ENCODE measurements at regions not wholly inside any gene's neighbourhood (a gene's known extent, or its start where the extent isn't known, plus 50 kb on each side); places are given as distances from the start of the nearest gene placed in this dataset.
A peak's percentile ranks its signal among the peaks of the same experiment; 100 is the strongest.
"Not testable (repeated sequence)": the region's sequence is repeated elsewhere in the genome, so short reads cannot be mapped to it uniquely, and the experiment has no call there.

DNA sequence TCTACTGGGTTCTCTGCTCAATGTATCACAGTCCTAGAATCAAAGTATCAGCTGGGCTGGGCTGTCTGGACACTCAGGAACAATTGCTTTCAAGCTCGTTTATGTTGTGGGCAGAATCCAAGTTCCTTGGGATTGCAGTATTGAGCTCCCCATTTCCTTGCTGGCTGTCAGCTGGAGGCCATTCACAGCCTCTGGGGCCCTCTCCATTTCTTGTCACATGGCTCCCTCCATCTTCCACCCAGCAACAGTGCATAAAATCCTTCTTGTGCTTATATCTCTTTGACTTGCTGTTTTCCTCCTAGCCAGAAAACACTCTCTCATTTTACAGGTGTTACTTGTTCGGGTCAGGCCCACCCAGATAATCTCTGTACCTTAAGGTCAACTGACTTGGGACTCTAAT, 363.5 kb downstream of the IGSF11 start:
- DNase-seq = no peak

DNA sequence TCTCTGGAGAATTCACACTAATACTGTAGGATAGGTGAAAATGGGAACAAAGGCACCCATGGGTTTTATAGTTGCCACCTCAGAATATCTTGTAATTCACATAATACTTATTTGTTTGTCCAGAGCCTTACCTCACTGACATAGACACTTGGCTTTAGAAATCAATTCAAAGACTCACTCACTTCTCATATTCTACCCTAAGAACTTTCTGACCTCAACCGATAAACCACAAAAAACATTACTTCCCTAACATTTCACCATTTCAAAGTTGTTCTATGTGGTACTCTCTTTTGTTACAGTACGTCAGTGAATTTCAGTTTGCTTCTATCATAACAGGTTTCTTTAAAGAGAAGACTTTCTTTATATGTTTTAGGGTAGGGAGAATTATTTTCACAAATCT, 359.3 kb downstream of the IGSF11 start:
- DNase-seq = no peak

DNA sequence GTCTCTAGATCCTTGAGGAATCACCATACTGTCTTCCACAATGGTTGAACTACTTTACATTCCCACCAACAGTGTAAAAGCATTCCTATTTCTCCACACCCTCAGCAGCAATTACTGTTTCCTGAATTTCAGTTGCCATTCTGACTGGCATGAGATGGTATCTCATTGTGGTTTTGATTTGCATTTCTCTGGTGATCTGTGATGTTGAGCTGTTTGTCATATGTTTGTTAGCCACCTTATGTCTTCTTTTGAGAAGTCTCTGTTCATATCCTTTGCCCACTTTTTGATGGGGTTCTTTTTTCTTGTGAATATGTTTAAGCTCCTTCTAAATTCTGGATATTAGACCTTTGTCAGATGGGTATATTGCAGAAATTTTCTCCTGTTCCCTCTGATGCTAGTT, 356.0 kb downstream of the IGSF11 start:
- not testable (repeated sequence) for DNase-seq

DNA sequence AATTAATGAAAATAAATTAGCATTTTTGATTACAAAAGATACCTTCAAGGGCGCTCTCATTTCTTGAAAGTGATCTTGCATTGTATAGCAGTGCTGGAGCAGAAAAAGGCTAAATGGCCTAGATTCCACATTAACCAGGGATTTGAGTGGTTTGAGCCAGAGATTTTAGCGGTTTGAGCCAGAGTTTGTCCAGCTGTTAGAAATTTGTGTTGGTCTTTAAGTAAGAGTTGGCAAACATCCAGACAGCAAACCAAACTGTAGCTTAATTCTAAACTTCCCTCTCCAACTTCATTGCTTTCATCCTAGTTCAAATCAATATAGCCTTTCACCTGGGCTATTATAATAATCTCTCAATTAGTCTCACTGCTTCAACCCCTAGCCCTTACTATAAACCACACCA, 351.7 kb downstream of the IGSF11 start:
- no peak for DNase-seq

DNA sequence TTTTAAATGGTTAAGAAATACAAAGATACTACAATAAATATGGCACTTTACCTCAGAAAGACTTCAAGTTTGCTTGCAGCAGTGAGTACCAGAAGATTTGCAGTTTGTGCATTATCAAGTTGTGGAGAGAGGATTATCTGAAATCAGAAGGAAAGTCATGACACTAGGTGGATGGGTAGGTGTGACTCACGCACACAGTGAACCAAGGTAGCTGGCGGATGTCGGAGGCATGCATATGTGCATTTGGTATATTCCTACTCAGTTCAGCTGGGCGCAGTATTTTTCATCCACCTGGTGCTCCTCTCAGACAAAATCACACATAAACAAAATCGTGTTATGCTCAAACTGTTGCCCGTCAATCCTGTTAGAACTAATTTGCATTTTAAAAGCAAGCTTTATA, 351.0 kb downstream of the IGSF11 start:
- no peak for DNase-seq

DNA sequence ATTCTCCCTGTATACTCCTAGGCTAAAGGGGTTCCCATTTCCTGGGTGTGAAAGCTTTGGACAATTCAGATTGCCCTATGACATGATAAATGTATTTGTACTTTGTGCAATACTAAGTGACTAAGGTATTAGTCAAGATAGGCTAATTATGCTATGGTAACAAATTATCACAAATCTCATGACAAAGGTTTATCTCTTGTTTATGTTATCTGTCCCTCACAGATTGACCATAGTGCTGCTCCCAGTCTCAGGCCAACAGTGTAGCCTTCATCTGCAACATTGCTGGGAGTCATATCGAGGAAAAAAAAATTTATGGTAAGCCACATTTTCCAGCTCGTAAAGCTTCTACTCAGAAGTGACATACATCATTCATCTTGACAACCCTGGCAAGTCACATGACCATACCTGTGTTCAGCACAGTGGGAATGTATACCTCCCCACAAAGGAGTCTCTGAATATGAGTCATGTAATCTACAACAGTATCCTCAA, 346.2 kb downstream of the IGSF11 start:
- DNase-seq = no peak

DNA sequence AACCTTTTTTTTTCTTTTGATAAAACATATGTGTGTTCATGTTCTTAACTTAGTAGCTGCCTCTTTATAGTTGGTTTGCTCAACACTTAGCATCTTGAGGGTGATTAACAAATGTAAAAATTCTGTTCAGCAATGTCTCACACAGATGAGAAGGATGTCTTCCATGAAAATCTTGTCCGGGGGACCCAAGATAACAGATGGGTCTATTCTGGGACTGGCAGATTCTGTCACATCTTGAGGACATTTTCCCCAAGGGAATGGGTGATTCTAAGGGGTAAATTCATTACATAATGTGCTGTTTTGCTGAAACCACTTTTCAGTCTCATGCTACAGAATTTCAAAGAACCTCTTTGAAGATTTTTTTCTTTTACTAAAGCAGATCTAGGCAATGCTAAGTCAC, 342.2 kb downstream of the IGSF11 start:
- no peak for DNase-seq

DNA sequence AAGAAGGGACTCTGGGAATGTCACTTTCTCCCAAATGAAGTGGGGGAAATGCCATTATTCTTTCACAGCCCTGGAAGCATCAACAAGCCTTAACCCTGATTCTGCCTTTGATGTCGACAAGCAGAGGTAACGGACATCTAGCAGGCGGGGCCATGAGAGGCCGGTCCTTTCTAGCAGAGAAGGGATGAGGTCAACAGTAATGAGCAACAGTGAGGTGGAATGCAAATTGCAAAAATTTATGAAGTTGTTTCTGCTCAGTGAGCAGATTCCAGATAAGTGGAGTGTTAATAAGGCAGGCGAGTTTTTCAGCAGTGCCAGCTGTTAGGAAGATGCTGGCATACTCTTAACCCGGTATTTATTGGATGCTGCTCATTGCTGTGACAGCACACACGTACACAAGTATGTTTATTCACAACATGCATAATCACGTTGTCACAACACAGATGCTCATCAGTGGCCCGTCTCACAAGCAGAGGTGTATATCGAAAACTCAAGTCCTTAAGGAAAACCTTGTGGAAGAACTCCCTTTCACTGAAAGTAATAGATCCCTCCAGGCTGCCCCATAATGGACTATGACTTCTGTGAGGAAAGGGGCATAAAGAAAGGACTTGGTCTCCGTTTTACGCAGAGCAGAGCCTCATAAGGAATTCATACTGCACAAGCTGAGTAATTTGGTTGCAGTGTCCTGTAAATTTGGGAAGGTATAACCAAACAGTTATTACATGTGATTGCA, 329.0 kb downstream of the IGSF11 start:
- no peak for DNase-seq

DNA sequence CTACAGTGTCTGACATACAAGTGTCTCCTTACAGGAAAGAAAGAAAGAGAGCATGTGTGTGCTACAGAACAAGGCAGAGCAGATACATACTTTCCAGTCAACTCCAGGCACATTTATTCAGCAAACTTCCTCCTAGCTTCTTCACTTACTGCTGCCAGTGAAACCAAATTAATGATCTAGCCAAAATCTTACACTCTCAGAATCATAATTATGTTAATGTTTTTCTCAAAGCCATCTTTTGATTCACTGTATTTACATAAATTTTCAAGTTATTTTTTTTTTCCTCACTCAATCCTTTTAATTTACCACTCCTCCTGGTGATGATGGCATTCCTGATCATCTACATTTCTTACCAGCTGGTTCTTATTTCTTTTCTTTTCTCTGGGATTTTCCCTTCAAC, 326.7 kb downstream of the IGSF11 start:
- no peak for DNase-seq

DNA sequence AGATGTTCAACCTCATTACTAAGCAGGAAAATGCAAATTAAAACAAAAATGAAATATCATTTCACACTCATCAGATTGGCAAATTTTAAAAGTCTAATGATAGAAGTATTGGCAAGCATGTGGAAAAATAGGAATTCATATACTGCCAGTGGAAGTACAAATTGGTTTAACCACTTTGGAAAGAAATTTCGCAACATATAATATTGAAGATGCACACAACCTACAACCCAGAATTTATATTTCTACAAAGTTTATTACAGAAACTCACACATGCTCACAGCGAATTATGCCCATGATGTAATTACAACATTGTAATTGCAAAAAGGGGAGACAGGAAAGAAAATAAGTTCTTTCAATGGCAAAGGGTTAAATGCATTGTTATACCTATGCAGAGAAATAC, 324.1 kb downstream of the IGSF11 start:
- DNase-seq = no peak

DNA sequence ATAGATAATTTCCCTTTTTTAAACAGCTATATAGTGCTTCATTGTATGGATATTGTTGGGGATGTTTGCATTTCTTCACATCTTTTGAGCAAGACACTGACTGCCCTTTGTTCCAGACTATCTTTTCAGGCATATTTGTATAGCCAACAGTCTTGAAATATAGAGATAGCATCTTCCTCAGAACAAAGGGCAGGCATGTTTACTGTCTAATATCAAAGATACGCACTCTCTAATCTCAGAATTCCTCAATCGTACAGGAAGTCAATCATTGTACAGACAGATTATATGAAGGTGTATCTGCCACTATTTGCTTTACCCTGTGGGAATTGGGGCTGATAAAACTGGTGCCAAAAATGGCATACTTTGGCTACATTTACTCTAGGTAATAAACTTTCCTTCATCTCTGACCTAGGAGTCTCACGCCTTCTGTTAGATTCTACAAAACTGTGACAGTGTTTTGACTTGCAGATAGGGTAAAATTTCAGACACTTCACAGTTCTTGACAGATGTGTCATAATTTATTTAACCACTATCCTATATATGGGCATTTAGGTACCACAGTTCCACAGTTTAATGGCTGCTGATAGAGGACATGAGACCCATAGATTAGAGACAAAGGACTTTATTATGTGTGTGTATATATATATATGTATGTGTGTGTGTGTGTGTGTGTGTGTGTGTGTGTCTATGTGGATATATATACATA, 321.0 kb downstream of the IGSF11 start:
- no peak for DNase-seq

DNA sequence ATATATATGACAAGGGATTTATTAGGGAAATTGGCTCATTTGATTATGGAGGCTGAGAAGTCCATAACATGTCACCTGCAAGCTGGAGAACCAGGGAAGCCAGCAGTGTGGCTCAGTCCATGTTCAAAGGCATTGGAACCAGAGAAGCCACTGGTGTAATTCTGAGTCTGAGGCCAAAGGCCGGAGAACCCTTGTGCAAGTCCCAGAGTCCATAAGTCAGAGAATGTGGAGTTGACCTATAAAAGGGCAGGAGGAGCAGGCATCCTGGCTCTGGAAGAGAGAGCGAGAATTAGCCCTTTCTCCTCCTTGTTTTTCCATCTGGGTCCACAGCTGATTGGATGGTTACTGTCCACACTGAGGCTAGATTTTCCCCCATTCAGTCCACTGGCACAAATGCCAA, 319.8 kb downstream of the IGSF11 start:
- DNase-seq = no peak

DNA sequence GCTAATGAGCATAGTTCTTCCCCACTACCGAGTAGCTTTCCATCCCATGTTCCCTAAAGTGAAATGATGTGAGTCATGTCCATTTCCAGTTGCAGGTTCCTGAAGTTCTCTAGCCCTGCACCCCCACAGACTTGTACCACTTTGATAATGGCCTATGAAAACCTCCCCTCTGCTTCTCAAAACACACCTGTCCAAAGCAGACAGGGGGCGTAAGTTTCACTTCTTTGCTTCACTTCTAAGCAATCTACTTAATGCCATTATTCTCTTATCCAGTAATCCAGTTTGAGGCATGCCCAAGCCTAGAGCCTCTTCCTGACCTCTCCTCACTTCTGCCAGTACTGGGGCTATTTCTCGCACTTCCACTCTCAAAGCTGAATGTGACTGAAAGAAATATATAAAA, 305.1 kb downstream of the IGSF11 start:
- DNase-seq = no peak

DNA sequence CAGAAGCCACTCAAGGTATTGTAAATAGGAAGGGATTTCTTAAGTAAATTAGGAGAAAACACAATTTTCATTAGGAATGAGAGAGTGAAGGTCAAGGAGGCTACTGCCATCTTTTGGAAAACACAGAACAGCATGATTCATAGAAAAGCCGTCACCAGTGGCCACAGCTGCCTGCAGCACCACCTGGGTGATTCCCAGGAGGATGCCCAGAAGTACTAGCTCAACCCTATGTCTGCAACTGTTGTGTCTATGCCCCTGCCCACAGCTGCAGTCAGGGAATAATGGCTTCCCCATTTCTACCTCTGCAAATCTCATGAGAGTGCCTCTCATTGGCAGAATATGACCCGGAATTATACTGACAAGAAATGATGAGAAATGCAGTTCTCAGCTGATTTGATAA, 300.0 kb downstream of the IGSF11 start:
- no peak for DNase-seq

DNA sequence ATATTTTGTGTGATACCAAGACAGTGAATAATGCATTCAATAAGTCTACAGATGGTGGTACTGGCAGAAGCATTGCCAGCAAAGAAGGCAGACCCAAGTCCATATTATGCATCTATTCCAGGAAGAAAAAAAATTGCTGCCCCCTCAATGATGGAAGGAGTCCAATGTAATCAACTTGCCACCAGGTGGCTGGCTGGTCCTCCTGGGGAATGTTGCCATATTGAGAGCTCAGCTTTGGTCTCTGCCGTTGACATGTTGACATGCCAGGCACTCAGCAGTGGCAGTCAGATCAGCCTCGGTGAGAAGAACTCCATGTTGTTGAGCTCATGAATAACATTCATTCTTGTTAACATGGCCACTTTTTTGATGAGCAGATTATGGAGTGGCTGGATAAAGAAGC, 298.5 kb downstream of the IGSF11 start:
- no peak for DNase-seq

DNA sequence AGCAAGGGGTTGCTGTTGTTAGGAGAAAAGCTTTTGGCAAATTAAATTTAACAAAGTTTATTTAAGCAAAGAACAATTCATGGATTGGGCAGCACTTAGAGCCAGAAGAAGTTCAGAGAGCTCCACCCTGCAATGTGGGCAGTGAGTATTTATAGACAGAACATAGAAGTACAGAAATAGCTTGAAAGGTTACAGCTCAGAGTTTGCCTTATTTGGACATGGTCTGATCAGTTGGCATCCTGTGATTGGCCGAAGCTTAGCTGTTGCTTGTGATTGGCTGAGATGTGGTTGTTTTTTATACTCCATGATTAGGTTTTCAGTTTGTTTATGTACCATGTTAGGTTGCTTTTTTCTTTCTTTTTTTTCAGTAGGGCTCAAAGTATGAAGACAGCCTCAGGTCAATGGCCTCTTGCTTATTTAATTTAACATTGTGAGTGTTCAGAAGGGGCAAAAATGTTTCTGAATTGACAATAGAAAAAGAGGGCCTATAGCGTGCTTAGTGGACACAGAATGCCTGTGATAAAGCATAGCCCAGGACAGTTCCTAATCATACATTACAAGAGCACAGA, 293.8 kb downstream of the IGSF11 start:
- no peak for DNase-seq

DNA sequence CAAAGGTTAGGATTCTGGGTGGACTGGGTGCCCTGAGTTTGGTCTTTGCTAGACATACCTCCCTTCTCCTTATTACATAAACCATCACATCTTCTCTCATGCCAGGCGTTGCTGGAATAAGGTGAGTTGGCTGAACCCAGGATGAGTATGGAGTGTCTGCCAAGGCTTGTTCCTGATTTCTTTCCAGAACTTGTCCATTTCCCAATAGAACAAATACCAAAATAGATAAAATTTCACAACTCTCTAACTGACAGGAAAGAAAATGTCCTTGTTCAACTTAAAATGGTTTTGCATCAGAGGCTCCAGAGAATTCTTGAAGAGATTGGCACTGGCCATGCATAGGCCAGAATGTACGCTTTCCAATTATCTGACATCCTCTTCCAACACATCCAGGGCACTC, 291.9 kb downstream of the IGSF11 start:
- DNase-seq = no peak

DNA sequence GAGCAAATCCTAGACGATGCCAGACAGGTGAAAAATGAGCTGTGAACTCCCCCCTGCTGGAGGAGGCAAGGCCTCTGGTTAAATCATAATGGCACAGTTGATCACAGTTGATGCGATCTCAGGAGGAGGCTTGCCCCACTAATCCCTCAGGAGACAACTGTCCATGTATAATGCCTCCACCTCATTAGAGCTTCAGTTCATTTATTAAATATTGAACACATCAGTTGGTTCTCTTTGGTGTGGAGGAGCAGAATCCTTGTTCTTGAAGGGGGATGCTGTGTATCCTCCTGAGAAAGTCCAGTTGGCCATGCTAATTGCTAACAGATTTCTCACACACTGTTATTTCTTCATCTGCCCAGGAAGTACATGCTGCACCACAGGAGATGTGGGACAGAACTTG, 290.5 kb downstream of the IGSF11 start:
- DNase-seq = no peak

DNA sequence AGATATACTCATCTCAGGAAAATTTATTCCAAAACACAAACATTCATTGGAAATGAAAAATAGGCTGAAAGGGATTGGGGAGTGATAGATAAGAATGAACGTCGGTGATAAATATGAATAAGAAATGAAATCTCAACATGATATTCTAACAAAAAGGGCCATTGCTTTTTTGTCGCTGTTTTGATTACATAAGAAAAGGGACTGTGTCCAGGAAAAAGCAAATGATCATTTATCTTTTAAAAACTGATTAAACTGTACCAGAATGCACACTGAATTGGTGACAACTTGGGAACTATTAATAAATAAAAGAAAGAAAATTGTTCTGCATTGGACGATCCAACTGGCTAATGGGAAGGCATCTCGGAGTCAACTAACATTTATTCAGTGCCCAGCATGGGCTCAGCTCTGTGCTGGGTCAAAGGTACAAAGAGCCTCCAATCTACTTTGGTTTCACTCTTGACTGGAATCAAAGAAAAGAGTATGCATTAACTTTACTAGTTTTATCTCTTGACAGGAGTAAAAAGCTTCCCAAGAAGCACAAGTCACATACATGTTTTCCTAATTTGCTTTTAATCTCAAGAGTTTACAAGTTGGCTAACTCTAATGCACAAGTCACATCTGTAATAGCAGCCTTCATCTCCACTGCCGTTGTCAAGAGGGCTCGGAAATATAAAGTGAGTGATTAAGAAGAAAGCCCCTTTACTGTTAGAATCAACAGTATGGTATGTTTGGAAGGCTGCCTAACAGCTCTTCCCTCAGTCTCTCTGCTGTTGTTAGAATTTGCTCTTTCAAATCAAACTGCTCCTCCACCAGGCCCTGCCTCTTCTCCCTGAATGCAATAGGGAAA, 280.0 kb downstream of the IGSF11 start:
- no peak for DNase-seq

DNA sequence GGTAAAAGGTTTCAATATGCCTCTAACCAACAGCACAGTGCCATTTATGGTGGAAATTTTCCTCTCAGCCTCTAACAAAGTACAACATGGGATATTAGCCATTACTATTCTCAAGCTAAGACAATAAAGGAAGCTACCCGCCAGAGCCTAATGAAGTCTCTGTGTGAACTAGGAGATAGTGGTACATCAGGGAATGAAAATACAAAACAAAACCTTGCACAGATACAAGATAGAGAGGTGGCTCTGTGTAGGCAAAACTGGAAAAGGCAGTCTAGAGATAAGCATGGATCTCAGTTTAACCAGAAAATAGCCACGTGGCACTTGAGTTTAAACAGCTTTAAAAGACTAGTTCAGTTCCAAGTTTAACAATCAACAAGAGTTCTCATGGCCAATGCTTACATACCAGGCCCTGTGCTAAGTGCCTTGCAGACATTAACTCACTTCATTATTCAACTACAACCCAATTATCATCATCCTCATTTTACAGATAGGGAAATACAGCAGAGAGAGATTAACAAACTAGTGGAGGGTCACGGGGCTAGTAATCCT, 279.3 kb downstream of the IGSF11 start:
- DNase-seq = no peak

DNA sequence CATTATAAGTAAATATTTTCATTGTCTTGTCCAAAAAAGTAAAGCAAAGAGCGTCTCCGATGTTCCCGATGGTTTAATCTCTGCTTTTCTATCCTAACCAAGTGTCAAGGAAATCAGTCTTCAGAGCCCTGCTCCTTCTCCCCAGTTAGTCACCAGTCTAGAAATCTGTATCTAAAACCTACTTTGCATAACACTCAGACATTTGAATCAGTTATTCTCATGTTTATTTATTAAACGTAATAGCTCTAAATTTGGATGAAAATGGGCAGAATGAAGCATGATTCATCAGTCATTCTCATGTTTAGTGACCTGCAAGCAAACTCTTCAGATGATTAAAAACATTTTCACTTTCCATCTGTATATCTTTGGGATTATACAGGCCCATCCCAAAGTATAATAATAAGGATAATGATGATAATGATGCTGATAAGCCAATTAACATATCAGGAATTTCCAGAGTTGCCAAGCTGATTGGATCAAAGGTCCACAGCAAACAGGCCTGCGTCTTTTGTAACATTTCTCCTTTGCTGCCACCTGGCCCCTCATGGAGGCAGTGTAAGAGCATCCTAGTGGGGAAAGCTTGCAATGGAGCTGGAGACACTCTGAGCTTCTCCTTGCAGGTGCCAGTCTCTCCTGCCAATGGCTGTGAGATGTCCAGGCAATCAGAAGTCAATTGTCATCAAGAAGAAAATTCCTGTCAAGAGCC, 273.9 kb downstream of the IGSF11 start:
- no peak for DNase-seq

DNA sequence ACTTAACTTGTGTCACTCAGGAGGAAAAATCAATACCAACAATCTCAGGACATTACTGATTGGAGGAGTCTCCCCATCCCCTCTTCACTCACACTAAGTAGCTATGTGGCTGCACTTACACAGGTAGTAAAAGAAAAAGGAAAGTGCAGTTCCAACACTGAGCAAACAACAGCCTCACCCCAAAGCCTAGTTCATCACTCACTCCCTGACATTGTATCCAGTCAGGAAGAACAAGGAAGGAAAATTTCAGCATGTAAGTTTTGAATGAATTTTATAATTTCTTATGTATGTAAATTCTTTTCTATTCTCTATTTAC, 273.4 kb downstream of the IGSF11 start:
- DNase-seq = peak; percentile 92
